HG02610 (cell line): ENCODE measurements at regions not wholly inside any gene's neighbourhood (a gene's known extent, or its start where the extent isn't known, plus 50 kb on each side); places are given as distances from the start of the nearest gene placed in this dataset.
"Not testable (repeated sequence)": the region's sequence is repeated elsewhere in the genome, so short reads cannot be mapped to it uniquely, and the experiment has no call there.

Experiments
- ATAC-seq: cut with Tn5 transposase; IDR thresholded peaks from one replicate; pipeline ENCODE4 v1.9.1; 2021; ENCODE audit warnings: mild to moderate bottlenecking, moderate library complexity; ENCODE audit not compliant: unreplicated experiment

- no peak for ATAC-seq
Measured at GRCh38 chr14:43480976-43481375, 1026.1 kb downstream of the FSCB start.

- ATAC-seq: no peak
Measured at GRCh38 chr14:43479596-43480195, 1027.4 kb downstream of the FSCB start.

GRCh38 chr14:43476822-43477221 lies 1030.3 kb downstream of the FSCB start:
- ATAC-seq: no peak

- no peak for ATAC-seq
Measured at GRCh38 chr14:43475757-43476156, 1031.3 kb downstream of the FSCB start.

GRCh38 chr14:43471595-43471994 lies 1035.5 kb downstream of the FSCB start:
- no peak for ATAC-seq

GRCh38 chr14:43464968-43465367 lies 1042.1 kb downstream of the FSCB start:
- ATAC-seq: no peak

- ATAC-seq: no peak
Measured at GRCh38 chr14:43449291-43449690, 1057.8 kb downstream of the FSCB start.

- ATAC-seq: no peak
Measured at GRCh38 chr14:43438056-43438455, 1069.0 kb downstream of the FSCB start.

- no peak for ATAC-seq
Measured at GRCh38 chr14:43418324-43418723, 1088.8 kb downstream of the FSCB start.

GRCh38 chr14:43413084-43413483 lies 1094.0 kb downstream of the FSCB start:
- no peak for ATAC-seq

GRCh38 chr14:43411841-43412240 lies 1095.2 kb downstream of the FSCB start:
- no peak for ATAC-seq

GRCh38 chr14:43410631-43411030 lies 1096.5 kb downstream of the FSCB start:
- ATAC-seq: no peak

GRCh38 chr14:43408472-43408871 lies 1098.6 kb downstream of the FSCB start:
- ATAC-seq: no peak

GRCh38 chr14:43407706-43408105 lies 1099.4 kb downstream of the FSCB start:
- ATAC-seq: no peak

- ATAC-seq: no peak
Measured at GRCh38 chr14:43406931-43407330, 1100.2 kb downstream of the FSCB start.

- no peak for ATAC-seq
Measured at GRCh38 chr14:43399289-43399688, 1107.8 kb downstream of the FSCB start.

GRCh38 chr14:43370565-43370896 lies 1136.6 kb downstream of the FSCB start:
- not testable (repeated sequence) for ATAC-seq

GRCh38 chr14:43369710-43370564 lies 1137.1 kb downstream of the FSCB start:
- no peak for ATAC-seq

GRCh38 chr14:43362586-43362985 lies 1144.5 kb downstream of the FSCB start:
- ATAC-seq: no peak

- no peak for ATAC-seq
Measured at GRCh38 chr14:43361751-43362150, 1145.3 kb downstream of the FSCB start.

GRCh38 chr14:43360239-43360638 lies 1146.8 kb downstream of the FSCB start:
- ATAC-seq: no peak

GRCh38 chr14:43359317-43359716 lies 1147.8 kb downstream of the FSCB start:
- no peak for ATAC-seq
